NCI-H2227 (cell line): ENCODE measurements at regions not wholly inside any gene's neighbourhood (a gene's known extent, or its start where the extent isn't known, plus 50 kb on each side); places are given as distances from the start of the nearest gene placed in this dataset.
A peak's percentile ranks its signal among the peaks of the same experiment; 100 is the strongest.
"Not testable (repeated sequence)": the region's sequence is repeated elsewhere in the genome, so short reads cannot be mapped to it uniquely, and the experiment has no call there.

Experiments used
- DNase-seq: peaks from one replicate; lab custom pipeline; 2025; ENCODE audit not compliant: unreplicated experiment; lab: John Stamatoyannopoulos, UW

DNA sequence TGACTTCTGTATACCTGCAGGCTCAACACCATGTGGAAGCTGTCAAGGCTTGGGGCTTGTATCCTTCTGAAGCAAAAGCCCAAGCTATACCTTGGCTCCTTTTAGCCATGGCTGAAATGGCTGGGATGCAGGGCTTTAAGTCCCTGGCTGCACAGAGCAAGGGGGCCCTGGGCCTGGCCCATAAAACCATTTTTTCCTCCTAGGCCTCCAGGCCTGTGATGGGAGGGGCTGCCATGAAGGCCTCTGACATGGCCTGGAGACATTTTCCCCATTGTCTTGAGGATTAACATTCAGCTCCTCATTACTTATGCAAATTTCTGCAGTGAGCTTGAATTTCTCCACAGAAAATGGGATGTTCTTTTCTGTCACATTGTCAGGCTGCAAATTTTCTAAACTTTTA is 878.0 kb upstream of the SOX11 start:
- DNase-seq = not testable (repeated sequence)

DNA sequence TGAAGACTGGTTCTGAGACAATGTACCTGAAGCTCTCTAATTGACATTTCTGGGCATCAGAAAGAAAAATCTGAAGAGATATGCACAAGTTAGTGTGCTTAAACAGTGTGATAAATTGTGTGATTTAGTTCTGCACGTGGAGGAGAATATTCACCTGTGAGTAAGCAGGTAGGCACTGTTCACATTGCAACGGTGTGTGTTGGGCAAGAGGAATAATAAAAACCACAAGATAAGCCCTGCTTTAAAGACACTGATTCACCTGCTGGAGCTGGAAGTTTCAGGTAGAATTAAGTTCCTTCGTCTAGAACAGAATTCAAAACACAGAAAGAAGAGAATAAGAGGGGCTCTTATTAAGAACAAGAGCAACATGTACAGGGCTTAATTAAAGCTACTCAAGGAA is 864.3 kb upstream of the SOX11 start:
- DNase-seq = no peak

DNA sequence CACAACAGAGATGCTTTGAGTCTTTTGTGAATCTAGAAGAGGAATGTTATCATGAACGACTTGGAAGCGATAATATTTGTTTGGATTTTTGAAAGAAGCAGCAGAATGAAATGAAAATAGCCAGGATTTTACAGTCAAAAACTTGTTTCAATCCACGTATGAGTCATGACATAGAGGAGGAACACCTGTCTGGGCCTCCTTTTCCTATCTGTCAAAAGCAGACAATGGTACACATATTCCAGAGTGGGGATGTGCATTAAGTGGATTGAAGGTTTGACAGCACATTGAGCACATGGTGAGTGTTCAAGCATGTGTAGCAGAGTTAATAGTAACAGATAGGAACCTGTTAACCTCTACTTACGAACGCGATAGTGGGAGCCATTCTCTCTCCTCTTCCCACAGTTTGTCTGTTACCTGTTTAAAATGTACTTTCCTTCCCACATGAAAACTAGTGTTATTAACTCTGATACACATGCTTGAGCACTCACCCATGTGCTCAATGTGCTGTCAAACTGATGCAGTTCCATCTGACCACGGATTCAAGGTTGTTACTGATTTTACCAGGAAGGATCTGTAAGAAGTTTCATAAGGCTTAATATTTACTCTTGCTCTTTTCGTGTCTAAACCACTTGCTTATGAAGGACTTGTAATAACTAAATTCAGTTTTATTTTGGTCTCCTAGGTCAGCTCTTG is 863.4 kb upstream of the SOX11 start:
- DNase-seq = no peak

DNA sequence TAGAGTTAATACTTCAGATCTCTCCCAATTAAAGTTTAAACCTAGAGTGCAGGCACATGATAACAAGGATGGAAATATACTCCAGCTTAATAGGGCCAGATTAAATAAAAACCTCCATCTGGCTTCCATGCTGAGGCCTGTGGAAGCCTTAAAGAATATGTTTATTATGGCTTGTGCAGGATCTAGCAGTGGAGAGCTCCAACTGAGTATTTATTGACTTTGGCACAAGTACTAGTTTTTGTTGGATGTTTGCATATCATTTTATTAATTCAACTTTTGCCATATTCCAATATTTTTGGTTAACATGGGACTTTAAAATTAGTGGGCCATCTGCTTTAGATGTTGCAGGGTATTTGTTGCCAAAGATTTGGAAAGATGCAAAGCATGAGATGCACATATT is 860.4 kb upstream of the SOX11 start:
- DNase-seq = no peak

DNA sequence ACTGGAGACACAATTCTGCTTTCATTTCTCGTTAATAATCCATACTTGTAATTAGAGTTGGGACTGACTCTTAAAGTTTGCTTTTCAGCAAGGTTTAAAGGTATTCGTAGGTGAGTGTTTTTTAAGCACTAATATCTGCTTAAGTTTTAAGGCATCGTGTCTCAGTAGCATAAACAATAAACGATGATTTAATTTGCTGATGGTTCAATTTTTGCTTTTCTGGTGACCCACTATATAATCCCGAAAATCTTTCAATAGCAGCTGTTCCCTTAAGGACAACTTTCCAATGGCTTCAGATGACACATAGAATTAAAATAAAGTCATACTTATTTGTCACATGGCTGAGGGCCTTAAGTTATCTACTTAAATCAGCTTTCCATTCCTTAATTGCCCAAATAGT is 859.5 kb upstream of the SOX11 start:
- DNase-seq = no peak

DNA sequence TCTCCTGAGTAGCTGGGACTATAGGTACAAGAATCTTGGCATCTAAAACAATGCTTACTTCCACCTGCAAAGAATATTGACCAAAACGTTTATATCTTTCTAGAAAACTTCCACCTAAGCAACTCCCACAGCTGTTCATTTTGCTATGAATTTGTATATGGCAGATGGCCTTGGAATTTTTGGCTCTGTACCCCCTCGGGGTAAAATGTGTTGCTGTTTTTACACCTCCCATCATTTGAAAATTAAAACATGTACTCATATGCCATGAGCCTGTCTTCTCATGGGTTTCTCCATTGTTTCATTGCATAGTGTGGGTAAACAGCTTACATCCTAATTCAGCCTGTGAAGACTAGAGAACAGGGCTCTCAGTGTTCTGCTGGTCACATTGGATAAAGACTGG is 853.6 kb upstream of the SOX11 start:
- no peak for DNase-seq

DNA sequence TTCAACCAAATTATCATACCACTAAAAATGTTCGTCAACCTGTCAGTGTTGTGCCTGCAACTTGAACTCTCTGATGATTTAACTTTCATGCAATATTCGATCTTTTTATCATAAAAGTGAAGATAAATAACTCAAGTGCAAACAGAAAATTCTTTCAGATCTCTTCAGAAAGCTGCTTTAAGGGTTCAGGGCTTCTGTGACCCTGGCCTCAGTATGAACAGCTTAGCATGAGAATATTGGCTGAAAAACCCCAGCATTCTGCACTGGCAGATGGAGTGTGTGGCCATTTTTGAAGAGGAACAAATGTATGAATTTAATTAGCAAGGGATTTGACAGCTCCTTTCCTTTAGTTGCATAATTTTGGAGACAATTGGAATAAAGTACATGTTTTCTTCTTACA is 851.4 kb upstream of the SOX11 start:
- no peak for DNase-seq

DNA sequence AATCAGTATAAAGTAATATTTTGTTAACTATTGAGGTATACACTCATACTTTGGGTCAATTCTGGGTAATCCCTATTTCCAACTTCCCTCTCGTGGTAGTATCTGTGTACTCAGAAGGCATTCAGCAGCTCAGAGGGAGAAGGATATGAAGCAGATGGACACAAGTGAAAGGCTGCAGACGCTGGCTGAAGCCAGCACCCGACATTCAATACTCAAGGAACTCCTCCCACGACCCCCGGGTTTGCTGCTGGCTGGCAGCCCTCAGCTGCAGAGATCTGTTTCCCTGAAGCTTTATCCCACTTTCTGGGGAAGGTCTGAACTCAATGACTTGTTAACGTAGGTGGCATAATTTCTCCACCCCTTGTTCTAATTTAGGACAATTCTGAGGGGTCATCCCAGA is 847.3 kb upstream of the SOX11 start:
- no peak for DNase-seq

DNA sequence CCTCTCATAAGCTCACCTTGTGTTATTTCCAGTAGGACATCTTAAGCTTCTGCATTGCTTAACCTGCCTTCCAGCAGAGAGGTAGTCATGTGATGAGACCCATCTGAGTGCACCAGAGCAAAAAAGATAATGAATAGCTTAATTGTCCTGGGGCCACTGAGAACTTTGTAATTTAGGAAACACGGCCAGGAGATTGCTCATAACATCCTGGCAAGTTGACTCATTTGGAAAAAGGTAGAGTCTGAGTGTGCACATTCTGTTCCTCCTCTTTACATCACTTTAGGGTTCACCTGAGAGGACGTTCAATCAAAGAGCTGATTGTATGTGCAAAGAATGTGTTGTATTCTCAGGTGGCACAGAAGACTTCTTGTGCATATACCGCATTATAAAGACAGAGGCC is 830.2 kb upstream of the SOX11 start:
- DNase-seq = no peak

DNA sequence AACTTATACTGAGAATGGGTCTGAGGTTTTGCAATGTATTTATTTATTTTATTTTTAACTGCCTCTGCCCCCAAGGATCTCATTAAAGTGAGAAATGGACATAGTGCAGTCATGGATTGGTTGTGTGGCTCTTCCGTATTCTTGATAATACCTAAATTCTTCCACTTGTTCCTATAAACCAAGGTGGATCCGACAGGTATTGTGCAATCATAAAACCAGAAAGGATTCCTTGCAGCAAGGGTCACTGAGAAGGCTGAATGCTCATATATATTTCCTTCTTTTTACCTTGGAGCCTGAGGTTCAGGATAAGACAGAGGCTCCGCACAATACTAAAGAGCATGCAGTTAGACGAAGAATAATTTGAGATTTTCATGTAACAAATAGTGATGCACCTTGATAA is 826.0 kb upstream of the SOX11 start:
- DNase-seq = no peak

DNA sequence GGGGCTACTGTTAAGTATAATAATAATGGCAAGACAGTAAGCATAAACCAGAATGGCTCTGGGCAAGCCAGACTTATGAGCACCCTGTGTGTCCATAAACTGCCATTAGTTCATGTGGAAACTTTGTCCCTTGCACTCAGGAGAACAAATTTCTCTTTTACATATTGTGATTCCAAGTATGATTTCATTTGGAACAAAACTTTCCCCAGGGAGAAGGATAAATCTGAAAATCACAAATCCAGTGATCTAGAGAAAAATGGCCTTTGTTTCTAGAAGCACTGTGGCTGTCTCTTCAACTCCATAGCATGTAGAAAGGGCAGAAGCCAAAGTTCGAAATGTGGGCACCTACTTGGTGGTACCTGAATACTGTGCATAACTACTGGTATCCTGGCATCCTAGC is 823.7 kb upstream of the SOX11 start:
- no peak for DNase-seq

DNA sequence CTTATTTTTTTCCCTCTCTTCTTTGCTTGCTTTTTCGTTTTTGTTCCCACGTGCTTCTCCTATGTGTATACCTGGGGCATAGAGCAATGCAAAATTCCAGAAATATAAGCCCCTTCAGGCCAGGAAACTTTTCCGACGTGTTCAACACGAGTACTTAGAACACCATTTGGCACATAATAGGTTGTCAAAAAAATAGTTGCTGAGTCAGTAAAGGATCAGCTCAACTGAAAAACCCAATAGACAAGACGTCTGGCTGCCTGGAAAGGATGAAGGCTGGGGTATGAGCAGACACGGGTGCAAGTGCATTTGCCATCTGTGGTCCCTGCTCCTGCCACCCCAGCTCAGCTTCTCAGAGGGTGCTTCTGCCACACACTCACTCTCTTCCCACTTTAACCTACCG is 823.0 kb upstream of the SOX11 start:
- DNase-seq = no peak

DNA sequence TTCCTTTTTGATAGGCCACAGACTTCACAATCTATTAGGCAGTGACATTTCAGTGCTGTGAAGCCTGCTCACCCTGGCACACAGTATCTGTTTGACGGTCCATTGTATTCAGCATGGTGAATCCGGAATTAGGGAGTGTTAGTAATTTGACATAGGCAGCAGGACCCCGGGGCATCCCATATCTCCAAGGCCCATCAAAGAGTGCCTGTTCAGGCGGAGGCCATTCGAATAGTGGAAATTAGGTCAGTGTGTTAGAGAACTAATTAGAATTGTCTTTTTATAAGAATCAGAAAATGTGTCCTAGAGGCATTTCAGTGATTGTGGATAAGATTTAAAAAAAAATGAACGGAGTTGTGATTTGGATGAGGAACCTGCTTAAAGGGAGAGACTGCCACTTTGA is 818.8 kb upstream of the SOX11 start:
- no peak for DNase-seq

DNA sequence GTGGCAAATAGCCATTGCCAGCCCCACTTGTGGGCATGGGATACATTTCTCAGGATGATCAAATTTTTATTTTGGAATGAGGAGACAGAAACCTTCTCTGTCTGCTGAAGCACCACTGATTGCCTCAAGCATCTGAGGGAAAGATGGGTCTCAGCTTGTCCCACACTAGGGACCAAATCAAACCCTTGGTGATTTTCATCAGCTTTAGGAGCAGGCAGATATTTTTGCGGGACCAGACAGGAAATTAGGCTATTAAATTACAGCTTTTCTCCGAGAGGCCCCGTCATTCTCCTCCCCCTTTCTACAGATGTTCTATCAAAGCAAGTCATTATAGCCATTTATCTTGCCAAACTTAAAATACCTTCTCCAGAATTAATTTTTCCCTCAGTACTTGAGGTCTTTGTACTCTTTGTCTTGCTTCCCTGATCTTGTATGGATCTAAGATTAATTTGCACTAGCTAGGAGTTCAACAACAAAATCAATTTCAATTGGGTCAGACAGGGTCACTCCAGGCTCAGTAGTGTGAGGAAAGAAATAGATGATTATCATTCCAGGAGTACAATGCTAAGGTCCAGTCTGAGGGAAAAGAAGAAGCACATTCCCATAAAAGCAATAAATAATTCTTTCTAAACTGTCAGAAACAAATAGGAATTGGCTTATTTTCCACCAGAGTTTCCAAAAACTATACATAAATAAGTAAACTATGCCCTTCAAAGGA is 818.1 kb upstream of the SOX11 start:
- peak; percentile 79 for DNase-seq

DNA sequence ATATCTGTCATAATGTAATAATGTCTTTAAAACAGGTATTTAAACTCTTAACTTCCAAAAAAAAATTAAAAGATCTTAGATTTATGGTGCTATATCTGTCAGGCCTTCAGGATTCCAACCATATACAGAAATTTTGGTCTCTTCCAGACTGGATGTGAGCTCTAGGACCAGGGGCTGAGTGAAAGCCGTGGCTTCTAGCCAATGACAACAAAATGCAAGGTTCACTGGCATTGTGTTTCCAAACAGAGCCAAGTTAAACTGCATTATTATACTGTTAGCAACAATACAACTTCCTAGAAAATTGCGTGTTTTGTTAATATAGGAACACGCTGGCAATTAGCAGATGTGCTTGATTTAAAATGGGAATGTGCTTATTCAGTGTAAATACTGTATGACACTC is 809.8 kb upstream of the SOX11 start:
- DNase-seq = no peak

DNA sequence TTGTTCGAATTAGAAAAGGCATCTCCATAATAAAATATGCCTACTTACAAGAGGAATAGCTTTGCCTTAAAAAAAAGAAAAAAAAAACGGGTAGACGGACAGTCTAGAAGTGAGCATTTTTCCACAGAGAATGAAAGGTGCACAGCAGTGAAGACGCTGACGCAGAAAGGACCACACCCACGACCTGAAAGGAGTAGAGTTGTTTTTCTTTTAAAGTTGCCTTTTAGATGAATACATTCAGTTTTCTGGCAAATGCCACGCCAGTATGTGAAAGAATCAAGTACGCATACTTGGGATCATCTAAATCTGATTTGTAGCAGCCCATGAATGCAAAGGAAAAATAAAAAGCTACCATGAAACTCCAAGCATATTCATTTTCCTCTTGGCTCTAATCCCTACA is 809.2 kb upstream of the SOX11 start:
- no peak for DNase-seq

DNA sequence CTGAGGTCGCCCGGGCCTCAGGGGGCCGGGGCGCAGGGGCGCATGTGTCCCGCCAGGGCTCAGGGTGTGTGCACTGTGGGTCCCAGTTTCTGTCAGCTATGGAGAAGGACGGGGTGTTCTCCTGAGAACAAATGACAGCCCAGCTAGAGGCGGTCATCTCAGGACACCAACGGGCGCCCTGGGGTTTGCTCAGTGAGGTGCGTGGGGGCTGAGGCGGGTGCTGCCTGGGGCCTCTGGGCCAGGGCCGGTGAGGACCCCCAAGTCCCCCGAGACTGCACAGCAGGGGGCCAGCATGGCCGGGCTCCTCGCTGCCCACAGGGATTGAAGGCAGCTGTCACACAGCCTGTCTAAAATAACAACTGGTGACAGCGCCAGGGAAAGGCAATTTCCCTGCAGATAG is 808.8 kb upstream of the SOX11 start:
- no peak for DNase-seq

DNA sequence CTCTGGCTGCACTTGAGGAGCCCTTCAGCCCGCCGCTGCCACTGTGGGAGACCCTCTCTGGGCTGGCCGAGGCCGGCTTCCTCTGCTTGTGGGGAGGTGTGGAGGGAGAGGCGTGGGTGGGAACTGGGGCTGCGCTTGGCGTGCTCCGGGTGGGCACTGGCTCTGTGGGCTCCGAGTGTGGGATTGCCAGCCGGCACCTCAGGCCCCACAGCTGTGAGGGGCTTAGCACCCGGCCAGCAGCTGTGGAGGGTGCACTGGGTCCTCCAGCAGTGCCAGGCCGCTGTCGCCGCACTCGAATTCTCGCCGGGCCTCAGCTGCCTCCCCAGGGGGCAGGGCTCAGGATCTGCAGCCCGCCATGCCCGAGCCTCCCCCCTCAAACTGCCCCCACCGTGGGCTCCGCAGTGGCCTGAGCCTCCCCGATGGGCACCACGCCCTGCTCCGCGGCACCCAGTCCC is 808.0 kb upstream of the SOX11 start:
- no peak for DNase-seq

DNA sequence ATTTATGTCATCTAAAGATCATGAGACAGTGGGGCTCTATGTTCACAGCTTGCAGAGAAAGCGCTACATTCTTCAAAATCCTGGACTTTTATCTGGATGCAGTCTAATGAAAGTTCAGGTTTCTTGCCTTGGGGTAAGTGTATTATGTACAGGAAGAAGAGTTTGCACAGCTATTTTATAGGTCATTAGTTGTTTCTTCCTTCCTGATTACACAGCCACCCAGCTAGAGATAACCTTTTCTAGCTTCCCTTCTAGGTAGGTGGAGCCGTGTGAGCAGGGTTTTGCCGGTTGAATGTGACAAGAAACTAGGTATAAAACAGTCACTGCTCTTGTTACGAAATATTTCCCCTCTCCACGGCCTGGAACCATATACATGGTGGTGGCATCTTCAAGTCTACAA is 800.8 kb upstream of the SOX11 start:
- DNase-seq = no peak

DNA sequence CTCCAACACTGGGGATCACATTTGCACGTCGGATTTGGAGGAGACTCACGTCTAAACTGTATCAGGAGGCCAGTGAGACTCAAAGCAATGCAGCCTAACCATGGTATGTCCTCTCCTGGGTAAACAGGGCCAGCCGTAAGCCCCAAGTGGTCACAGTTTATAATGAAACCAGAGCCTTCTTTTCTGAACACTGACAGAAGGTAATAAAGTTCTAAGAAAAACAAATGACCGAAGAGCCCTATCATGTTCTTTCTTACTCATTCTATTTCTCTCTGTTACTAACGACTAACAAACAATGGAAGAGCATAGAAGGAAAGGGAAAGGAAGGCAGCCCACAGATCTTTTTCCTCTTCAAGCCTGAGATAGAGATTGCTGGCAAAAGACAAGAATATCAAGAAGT is 796.8 kb upstream of the SOX11 start:
- DNase-seq = no peak

DNA sequence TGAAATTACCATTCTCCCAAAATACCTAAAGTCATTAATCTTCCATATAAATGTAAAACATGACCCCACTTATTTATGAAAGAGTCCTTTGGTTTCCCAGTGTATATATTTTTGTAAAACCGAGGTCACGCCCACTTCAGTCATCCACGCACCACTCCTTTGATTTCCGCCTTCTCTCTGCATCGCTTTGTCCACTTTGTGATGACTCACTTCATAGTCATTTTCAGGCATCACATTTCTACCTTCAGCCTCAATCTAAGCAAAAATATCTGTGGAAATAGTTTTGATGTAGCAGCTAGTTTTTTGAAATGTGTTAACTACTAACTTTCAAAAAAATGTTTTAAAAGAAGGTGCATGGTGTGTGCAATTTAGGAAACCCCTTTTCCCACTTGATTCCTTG is 793.5 kb upstream of the SOX11 start:
- DNase-seq = no peak

DNA sequence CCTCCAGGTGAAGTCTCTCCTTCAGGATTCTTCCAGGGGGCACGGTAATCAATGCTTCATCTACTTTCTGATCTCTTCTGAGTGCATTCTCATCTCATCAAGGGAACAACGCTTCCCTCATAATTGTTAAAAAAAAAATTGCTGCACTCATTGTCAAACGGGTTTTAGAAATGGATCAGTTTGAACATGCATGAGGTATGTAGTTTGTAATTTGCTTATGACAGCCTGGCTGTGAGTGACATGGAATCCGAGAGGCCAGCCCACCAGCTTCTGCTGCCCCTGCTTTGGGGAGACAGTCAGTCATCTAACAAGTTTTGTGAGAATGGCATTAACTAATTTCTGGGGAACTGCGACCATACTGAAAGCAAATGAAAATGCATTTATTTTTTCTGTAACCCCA is 791.9 kb upstream of the SOX11 start:
- no peak for DNase-seq
